ENCODE measurements at regions not wholly inside any gene's neighbourhood (a gene's known extent, or its start where the extent isn't known, plus 50 kb on each side); places are given as distances from the start of the nearest gene placed in this dataset.

- no peak overlapping the region for H3K4me3 ChIP-seq (replicated peaks; ENCODE audit: low read depth, low read length)
- peaks cover 2% of the 10 kb centered on the region for H3K27me3 ChIP-seq (replicated peaks; ENCODE audit: control insufficient read depth, insufficient read depth, low read length)
- H3K36me3 ChIP-seq (ENCODE audit: control insufficient read depth, insufficient read depth, low read length) = no peaks in the 10 kb centered on the region
- DNase-seq (ENCODE audit: extremely low read depth, insufficient read length) = no peak
- no peak for TF ChIP-seq CTCF (IDR thresholded peaks at IDR 0.05; ENCODE audit: insufficient read depth, low read length, poor library complexity, severe bottlenecking)
These were observed 50.3 kb upstream of the FNDC1 start for GRCh38 chr6:159118924-159119323.

GRCh38 chr6:159117563-159117962 is 51.6 kb upstream of the FNDC1 start:
- TF ChIP-seq CTCF (IDR thresholded peaks at IDR 0.05; ENCODE audit: insufficient read depth, low read length, poor library complexity, severe bottlenecking) = no peak
- peak; percentile 53 for DNase-seq (ENCODE audit: extremely low read depth, insufficient read length)
- Histone ChIP-seq H3K36me3 (ENCODE audit: control insufficient read depth, insufficient read depth, low read length) (no peaks in the 10 kb centered on the region), H3K27me3 (replicated peaks; ENCODE audit: control insufficient read depth, insufficient read depth, low read length) (peaks cover 2% of the 10 kb centered on the region), H3K4me3 (replicated peaks; ENCODE audit: low read depth, low read length) (no peak overlapping the region)

GRCh38 chr6:159117046-159117445 is 52.2 kb upstream of the FNDC1 start:
- H3K27me3 ChIP-seq (replicated peaks; ENCODE audit: control insufficient read depth, insufficient read depth, low read length) = peaks cover 2% of the 10 kb centered on the region
- H3K36me3 ChIP-seq (ENCODE audit: control insufficient read depth, insufficient read depth, low read length) = no peaks in the 10 kb centered on the region
- H3K4me3 ChIP-seq (replicated peaks; ENCODE audit: low read depth, low read length) = no peak overlapping the region
- no peak for TF ChIP-seq CTCF (IDR thresholded peaks at IDR 0.05; ENCODE audit: insufficient read depth, low read length, poor library complexity, severe bottlenecking)
- no peak for DNase-seq (ENCODE audit: extremely low read depth, insufficient read length)

GRCh38 chr6:159116343-159116742 is 52.9 kb upstream of the FNDC1 start:
- TF ChIP-seq CTCF (IDR thresholded peaks at IDR 0.05; ENCODE audit: insufficient read depth, low read length, poor library complexity, severe bottlenecking) = no peak
- peak; percentile 71 for DNase-seq (ENCODE audit: extremely low read depth, insufficient read length)
- H3K4me3 ChIP-seq (replicated peaks; ENCODE audit: low read depth, low read length) = no peak overlapping the region
- H3K27me3 ChIP-seq (replicated peaks; ENCODE audit: control insufficient read depth, insufficient read depth, low read length) = peaks cover 2% of the 10 kb centered on the region
- no peaks in the 10 kb centered on the region for H3K36me3 ChIP-seq (ENCODE audit: control insufficient read depth, insufficient read depth, low read length)

GRCh38 chr6:159114569-159114968 is 54.6 kb upstream of the FNDC1 start:
- Histone ChIP-seq H3K36me3 (ENCODE audit: control insufficient read depth, insufficient read depth, low read length) (no peaks in the 10 kb centered on the region), H3K4me3 (replicated peaks; ENCODE audit: low read depth, low read length) (no peak overlapping the region), H3K27me3 (replicated peaks; ENCODE audit: control insufficient read depth, insufficient read depth, low read length) (no peaks in the 10 kb centered on the region)
- no peak for TF ChIP-seq CTCF (IDR thresholded peaks at IDR 0.05; ENCODE audit: insufficient read depth, low read length, poor library complexity, severe bottlenecking)
- no peak for DNase-seq (ENCODE audit: extremely low read depth, insufficient read length)

- Histone ChIP-seq H3K36me3 (ENCODE audit: control insufficient read depth, insufficient read depth, low read length) (no peaks in the 10 kb centered on the region), H3K27me3 (replicated peaks; ENCODE audit: control insufficient read depth, insufficient read depth, low read length) (no peaks in the 10 kb centered on the region), H3K4me3 (replicated peaks; ENCODE audit: low read depth, low read length) (no peak overlapping the region)
- DNase-seq (ENCODE audit: extremely low read depth, insufficient read length) = no peak
- no peak for TF ChIP-seq CTCF (IDR thresholded peaks at IDR 0.05; ENCODE audit: insufficient read depth, low read length, poor library complexity, severe bottlenecking)
These were observed 56.0 kb upstream of the FNDC1 start for GRCh38 chr6:159113223-159113622.

Measured in GM06990 (cell line).